GM19372 (cell line): ENCODE measurements at regions not wholly inside any gene's neighbourhood (a gene's known extent, or its start where the extent isn't known, plus 50 kb on each side); places are given as distances from the start of the nearest gene placed in this dataset.
"Not testable (repeated sequence)": the region's sequence is repeated elsewhere in the genome, so short reads cannot be mapped to it uniquely, and the experiment has no call there.

Source experiments
- ATAC-seq: cut with Tn5 transposase; IDR thresholded peaks from one replicate; pipeline ENCODE4 v1.9.1; 2021; ENCODE audit warnings: mild to moderate bottlenecking, low read depth, moderate library complexity; ENCODE audit not compliant: unreplicated experiment

DNA sequence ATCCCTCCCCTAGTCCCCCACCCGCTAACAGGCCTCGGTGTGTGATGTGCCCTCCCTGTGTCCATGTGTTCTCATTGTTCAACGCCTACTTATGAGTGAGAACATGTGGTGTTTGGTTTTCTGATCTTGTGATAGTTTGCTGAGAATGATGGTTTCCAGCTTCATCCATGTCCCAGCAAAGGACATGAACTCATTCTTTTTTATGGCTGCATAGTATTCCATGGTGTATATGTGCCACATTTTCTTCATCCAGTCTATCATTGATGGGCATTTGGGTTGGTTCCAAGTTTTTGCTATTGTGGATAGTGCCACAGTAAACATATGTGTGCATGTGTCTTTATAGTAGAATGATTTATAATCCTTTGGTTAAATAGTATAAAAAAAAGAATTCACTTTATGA, 380.9 kb upstream of the ST8SIA4 start:
- ATAC-seq: not testable (repeated sequence)

DNA sequence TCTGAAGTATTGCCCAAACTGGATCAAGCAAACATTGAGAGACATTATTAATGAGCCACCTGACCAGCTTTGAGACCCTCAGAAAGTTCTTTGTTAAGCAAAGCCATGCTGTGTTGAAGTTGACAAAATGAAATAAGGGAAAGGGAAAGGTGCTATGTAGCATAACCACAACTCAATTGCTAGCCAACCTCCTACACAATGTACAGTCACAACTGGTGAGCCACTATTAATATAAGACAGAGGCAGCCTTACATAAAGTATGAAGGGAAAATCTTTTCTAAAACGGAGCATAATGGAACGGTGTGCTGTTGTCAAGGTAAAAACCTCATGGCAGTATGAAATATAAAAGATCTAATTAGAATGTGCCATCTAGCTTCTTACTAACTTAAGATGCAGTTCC, 375.8 kb upstream of the ST8SIA4 start:
- ATAC-seq: no peak

DNA sequence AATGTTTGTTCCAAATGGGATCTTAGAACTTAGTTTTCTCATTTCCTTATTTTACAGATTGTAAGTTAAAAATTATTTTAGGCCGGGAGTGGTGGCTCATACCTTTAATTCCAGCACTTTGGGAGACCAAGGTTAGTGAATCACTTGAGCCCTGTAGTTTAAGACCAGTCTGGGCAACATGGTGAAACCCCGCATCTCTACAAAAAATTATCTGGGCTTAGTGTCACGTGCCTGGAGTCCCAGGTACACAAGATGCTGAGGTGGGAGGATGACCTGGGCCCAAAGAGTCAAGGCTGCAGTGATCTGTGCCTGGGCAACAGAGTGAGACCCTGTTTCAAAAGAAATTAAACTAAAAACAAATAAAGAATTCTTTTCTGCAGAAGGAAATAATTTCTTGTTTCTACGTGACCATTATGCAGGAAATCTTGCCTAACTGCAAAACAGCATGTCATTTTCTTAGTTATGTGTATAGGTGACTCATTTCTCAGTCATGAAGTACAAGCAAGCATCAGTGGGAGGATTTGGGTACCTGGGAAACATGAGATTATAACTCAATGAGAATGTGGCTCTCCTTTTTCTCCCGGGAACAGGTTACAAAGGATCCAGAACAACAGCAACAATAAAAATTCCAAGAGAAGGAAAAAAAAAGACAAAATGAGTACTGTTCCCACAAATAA, 375.1 kb upstream of the ST8SIA4 start:
- ATAC-seq: no peak

DNA sequence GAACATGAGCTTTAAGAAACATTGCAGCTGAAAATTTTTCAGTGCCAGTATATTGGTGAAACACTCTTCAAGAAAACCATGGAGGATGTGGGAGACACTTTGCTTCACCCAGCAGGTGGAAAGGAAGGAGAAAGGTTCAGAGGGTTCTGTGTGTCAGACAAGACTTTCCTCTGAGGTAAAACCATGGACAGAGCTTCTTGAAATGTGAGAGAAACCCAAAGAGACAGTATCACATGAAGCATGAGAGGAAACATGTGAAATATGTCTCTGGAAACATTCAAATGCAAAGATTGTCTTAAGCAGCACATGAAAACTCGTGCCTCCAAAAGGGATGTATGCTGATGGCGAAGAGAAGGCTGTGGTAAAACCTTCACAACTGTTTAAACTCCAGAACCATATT, 368.9 kb upstream of the ST8SIA4 start:
- ATAC-seq: no peak

DNA sequence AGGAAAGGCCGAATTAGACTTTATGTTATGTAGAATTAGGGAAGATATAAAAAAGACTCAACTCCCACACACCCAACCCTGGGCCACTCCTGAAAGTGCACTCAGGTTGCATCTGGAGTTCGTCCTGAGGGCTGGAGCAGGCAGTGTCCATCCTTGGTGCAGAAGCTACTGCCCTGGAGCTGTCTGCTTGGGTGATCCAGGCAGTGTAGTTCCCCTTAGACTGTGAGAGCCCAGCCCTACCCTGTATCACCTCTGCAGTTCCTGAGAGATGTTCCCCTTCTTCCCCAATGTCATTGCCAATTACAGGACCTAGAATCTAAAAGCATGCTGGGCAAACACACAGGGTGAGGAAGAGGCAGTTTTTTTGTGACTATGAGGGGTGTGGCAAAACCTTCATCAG, 368.3 kb upstream of the ST8SIA4 start:
- no peak for ATAC-seq

DNA sequence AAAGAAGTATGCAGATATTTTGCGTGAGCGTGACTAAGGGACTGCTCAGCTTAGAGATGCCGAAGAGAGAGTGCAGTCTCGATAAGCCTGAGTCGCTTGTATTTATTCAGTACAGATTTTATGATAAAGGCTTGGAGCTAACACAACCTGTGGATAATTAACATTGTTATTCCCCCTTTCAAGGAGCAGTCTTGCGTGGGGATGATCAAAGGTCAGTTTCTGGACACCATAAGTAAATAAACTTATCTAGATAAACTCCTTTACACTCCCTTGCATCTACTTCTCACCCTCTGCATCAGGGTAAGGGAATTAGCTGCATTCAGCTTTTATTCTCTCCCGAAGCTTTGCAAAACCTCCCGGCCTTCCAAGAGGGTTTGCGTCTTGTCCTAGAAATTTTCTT, 357.8 kb upstream of the ST8SIA4 start:
- no peak for ATAC-seq

DNA sequence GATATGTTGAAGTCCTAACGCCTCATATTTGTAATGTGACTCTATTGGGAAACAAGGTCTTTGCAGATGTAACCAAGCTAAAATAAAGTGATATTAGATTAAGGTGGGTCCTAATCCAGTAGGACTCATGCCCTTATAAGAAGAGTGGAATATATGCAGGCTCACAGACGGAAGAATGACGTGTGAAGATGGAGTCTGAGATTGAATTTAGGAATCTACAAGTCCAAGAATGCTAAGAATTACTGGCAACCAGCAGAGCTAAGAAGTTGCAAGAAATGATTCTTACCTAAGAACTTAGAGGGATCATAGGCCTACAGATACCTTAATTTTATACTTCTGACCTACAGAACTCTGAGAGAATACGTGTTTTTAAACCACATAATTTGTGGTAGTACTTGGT, 350.0 kb upstream of the ST8SIA4 start:
- no peak for ATAC-seq

DNA sequence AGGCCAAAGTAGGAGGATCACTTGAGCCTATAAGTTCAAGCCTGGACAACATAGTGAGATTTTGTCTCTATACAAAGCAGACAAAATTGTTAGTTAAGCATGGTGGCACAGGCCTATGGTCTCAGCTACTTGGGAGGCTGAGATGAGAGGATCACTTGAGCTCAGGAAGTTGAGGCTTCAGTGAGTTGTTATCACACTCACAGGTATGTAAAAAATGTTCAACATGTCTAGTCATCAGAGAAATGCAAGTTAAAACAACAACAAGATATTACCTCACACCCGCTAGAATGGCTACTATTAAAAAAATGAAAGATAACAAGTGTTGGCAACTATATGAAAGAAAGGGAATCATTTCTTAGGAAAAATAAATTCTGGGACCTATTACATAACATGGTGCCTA, 341.5 kb upstream of the ST8SIA4 start:
- ATAC-seq: no peak

DNA sequence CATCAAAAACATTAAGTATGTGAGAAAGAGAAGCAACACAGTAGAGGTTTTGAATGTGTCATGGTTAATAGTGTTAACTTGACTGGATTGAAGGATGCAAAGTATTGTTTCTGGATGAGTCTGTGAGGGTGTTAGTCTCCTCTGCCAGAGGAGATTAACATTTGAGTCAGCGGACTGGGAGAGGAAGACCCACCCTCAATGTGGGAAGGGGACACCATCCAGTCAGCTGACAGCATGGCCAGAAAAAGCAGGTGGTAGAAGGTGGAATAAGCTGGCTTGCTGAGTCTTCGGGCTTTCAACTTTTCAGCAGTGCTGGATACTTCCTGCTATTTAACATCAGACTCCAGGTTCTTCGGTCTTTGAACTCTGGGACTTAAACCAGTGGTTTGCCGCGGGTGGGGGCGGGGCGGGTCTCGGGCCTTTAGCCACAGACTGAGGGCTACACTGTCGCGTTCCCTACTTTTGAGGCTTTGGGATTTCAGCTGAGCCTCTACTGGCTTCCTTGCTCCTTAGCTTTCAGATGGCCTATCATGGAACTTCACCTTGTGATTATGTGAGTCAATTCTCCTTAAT, 309.9 kb upstream of the ST8SIA4 start:
- ATAC-seq: no peak

DNA sequence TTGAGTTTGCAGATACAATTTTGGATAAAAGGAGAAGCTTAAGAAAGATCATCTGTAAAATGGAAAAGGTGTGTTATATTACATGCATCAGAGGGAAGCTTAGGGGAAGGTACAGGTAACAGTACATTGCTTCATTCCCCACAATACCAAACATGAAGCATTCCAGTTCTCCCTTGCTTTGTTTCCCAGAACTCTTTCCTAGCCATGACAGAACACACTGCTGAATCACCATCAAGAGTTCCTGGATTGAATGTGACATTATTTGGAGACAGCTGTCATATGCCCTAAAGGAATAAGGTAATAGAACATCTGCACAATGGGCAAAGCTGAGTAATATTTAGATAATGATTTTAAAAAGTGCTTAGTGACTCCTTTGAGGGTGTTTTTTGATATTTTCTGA, 303.5 kb upstream of the ST8SIA4 start:
- ATAC-seq: no peak

DNA sequence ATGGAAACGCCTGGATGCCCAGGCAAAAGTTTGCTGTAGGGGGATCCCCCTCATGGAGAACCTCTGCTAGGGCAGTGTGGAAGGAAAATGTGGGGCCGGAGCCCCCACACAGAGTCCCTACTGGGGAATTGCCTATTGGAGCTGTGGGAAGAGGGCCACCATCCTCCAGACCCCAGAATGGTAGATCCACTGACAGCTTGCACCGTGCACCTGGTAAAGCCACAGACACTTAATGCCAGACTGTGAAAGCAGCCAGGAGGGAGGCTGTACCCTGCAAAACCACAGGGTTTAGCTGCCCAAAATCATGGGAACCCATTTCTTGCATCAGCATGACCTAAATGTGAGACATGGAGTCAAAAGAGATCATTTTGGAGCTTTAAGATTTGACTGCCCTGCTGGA, 302.0 kb upstream of the ST8SIA4 start:
- ATAC-seq: not testable (repeated sequence)

DNA sequence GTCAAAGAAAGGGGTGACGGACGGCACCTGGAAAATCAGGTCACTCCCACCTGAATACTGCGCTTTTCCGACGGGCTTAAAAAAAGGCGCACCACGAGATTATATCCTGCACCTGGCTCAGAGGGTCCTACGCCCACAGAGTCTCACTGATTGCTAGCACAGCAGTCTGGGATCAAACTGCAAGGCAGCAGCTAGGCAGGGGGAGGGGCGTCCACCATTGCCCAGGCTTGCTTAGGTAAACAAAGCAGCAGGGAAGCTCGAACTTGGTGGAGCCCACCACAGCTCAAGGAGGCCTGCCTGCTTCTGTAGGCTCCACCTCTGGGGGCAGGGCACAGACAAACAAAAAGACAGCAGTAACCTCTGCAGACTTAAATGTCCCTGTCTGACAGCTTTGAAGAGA, 277.3 kb upstream of the ST8SIA4 start:
- ATAC-seq: not testable (repeated sequence)

DNA sequence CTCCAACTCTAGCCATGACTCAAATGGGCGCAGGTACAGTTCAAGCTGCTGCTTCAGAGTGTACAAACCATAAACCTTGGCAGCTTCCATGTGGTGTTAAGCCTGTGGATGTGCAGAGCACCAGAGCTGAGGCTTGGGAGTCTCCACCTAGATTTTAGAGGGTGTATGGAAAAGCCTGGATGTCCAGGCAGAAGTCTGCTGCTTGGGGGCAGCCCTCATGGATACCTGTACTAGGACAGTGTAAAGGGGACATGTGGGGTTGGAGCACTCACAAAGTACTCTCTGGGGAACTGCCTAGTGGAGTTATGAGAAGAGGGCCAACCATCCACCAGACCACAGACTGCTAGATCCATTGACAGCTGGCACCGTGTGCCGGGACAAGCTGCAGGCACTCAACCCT, 273.5 kb upstream of the ST8SIA4 start:
- no peak for ATAC-seq

DNA sequence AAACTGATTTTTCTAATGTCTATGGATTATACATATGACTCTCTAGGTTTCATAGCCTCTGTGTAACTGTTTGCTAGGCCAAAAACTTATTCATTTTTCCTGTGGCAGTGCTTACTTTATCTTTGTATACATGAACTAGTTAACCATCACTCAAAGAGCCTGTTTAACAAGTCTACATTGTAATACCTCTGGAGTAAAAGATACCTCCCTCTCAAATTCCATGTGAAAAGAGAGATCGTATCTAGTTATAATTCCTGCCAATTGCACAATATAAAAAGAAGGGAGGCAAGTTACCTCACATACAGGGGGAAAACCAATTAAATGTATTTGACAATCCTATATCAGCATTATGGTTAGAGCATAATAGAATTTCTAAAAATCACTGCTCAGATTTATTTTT, 271.9 kb upstream of the ST8SIA4 start:
- ATAC-seq: no peak

DNA sequence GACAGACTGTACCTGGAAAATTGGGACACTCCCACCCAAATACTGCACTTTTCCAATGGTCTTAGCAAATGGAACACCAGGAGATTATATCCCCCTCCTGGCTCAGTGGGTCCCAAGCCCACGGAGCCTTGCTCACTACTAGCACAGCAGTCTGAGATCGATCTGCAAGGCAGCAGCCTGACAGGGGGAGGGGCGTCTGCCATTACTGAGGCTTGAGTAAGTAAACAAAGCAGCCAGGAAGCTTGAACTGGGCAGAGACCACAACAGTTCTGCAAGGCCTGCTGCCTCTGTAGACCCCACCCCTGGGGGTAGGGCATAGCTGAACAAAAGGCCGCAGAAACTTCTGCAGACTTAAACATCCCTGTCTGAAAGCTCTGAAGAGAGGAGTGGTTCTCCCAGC, 260.0 kb upstream of the ST8SIA4 start:
- no peak for ATAC-seq

DNA sequence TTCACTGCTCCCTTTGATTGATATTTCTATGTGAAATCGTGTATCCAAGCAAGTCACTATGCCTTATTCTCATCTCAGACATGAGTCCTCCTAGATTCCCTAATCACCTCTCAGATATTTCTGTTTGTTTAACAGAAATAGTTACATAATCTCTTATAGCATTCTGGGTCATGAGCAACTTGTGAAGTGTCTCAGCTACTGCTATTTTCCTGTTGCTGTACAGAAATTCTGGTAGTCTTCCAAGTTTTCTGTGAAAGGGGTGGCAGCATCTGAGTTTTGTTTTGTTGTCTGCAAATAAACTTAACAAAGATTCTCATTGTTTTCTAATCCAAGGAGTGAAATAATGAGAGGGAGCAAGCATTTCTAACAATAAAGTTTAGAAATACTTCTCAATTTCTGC, 256.9 kb upstream of the ST8SIA4 start:
- ATAC-seq: no peak

DNA sequence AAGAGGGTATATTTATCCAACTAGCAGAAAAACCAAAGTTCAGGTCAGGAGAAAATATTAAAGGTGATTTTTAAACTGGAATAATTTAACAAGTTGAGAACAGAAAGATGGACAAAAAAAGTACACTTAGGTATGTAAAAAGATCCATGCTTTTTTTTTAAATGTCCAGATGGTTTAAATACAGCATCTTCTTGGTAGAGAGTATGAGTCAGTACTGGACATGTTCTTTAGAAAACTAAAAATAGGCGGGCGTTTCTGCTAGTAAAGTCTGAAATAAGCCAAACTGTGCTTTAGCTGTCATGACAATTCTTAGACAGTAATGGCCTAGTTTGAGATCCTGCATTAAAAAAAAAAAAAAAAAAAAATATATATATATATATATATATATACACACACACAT, 255.9 kb upstream of the ST8SIA4 start:
- ATAC-seq: no peak

DNA sequence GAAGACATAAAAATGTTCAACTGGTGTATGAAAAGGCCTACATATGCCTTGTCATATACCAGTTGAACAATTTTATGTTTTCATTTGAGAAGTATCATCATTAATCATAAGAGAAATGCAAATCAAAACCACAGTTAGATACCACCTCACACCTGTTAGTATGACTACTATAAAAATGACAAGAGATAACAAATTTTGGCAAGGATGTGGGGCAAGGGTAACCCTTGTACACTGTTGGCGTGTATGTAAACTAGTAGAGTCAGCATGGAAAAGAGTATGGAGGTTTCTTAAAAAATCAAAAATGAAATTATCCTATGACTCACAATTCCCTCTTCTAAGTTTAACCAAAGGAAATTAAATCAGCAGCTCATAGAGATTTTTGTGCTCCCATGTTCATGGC, 250.4 kb upstream of the ST8SIA4 start:
- ATAC-seq: no peak

DNA sequence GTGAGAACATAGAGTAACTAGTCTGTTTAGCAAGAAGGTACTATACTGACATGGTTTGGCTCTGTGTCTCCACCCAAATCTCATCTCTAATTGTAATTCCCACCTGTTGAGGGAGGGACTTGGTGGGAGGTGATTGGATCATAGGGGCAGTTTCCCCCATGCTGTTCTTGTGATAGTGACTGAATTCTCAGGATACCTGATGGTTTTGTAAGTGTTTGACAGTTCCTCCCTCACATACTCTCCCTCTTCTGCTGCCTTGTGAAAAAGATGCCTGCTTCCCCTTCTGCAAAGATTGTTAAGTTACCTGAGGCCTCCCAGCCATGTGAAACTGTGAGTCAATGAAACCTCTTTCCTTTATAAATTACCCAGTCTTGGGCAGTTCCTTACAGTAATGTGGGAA, 240.4 kb upstream of the ST8SIA4 start:
- no peak for ATAC-seq

DNA sequence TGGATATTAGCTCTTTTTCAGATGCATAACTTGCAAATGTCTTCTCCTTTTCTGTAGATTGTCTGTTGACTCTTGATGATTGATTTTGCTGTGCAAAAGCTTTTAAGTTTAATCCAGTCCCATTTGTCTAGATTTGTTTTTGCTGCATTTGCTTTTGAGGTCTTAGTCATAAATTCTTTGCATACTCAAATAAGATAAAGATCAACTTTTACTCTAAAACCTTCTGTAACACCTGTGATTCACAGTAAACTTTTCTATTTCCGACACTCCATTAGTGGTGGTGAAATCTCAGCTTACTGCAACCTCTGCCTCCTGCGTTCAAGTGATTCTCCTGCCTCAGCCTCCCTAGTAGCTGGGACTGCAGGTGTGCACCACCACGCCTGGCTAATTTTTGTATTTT, 239.0 kb upstream of the ST8SIA4 start:
- ATAC-seq: no peak

DNA sequence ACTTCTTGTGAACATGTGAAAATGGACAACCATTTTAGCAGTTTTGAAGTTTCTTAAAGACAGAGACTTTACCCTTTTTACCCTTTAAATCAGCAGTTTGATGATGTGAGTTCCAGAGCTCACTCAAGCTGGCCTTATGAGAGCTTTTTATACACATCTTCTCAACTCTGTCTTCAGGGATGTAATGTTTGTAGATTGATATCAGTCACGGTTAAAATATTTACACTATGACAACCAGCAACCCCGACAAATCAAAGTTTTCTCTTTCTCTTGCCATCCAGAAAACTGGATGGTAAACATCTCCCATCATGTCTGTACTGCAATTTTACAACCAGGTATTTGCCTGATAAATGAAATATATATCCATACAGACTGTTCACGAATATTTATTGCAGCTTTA, 233.4 kb upstream of the ST8SIA4 start:
- no peak for ATAC-seq

DNA sequence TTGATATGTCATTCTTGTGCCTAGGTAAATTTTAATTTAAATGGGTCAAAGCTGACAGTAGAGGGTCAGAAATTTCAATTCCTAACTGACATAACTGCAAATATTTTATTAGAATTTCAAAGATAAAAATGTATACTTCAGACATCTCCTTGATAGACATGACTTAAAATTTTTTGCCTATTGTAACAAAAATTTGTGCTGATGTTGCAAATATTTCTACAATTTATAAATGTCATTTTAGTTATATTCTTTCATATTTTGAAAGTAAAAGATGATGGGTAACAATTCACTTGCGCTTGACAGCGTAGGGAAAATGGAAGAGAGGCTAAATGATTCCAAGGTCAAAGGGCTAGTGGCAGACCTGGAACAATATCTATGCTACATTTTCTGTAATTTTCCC, 220.3 kb upstream of the ST8SIA4 start:
- no peak for ATAC-seq

DNA sequence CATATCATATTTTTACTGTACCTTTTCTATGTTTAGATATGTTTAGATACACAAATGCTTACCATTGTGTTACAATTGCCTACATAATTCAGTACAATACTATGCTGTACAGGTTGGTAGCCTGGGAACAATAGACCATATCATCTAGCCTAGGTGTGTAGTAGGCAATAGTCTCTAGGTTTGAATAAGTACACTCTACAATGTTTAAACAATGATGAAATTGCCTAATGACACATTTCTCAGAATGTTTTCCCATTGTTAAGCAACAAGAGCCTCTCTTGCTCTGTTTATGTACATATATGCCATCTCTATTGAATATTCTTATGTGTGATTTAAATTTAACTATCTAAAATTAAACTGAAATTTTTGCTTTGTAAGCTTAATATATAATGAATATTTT, 209.6 kb upstream of the ST8SIA4 start:
- no peak for ATAC-seq
